ENCODE measurements at regions not wholly inside any gene's neighbourhood (a gene's known extent, or its start where the extent isn't known, plus 50 kb on each side); places are given as distances from the start of the nearest gene placed in this dataset.
"Not testable (repeated sequence)": the region's sequence is repeated elsewhere in the genome, so short reads cannot be mapped to it uniquely, and the experiment has no call there.

GRCh38 chr1:30083800-30084464, 639.5 kb downstream of the MATN1 start:
- Histone ChIP-seq H3K9me3 (ENCODE audit: low read length) (no peaks in the 10 kb centered on the region), H4K20me1 (ENCODE audit: insufficient read depth, low read depth, low read length) (no peaks in the 10 kb centered on the region), H3K9ac (ENCODE audit: low read length) (no peak overlapping the region), H3K4me1 (ENCODE audit: low read length) (no peaks in the 10 kb centered on the region), H2AFZ (ENCODE audit: low read length) (no peak overlapping the region), H3K9me2 (replicated peaks; ENCODE audit: insufficient read depth, low read length) (no peaks in the 10 kb centered on the region), H3K79me2 (ENCODE audit: low read length) (no peaks in the 10 kb centered on the region), H3K36me3 (ENCODE audit: insufficient read depth, low read length) (no peaks in the 10 kb centered on the region), H3K4me2 (ENCODE audit: low read depth, low read length, poor library complexity, severe bottlenecking) (no peak overlapping the region), H3K4me3 (ENCODE audit: low read length) (no peak overlapping the region), H3K27ac (ENCODE audit: low read length) (no peak overlapping the region), H3K27me3 (ENCODE audit: low read length) (no peaks in the 10 kb centered on the region)
- DNase-seq, result no peak

- H3K9me3 ChIP-seq (ENCODE audit: low read length), result no peaks in the 10 kb centered on the region
- no peaks in the 10 kb centered on the region for H3K4me1 ChIP-seq (ENCODE audit: low read length)
- H3K4me2 ChIP-seq (ENCODE audit: low read depth, low read length, poor library complexity, severe bottlenecking), result no peak overlapping the region
- H3K36me3 ChIP-seq (ENCODE audit: insufficient read depth, low read length), result no peaks in the 10 kb centered on the region
- H3K27ac ChIP-seq (ENCODE audit: low read length), result no peak overlapping the region
- H2AFZ ChIP-seq (ENCODE audit: low read length), result no peak overlapping the region
- H4K20me1 ChIP-seq (ENCODE audit: insufficient read depth, low read depth, low read length), result no peaks in the 10 kb centered on the region
- H3K4me3 ChIP-seq (ENCODE audit: low read length), result no peak overlapping the region
- no peaks in the 10 kb centered on the region for H3K27me3 ChIP-seq (ENCODE audit: low read length)
- no peaks in the 10 kb centered on the region for H3K9me2 ChIP-seq (replicated peaks; ENCODE audit: insufficient read depth, low read length)
- no peak for DNase-seq
- H3K9ac ChIP-seq (ENCODE audit: low read length), result no peak overlapping the region
- no peaks in the 10 kb centered on the region for H3K79me2 ChIP-seq (ENCODE audit: low read length)
Observed at GRCh38 chr1:30081379-30082102, 641.8 kb downstream of the MATN1 start.

GRCh38 chr1:30075916-30076315, 647.5 kb downstream of the MATN1 start:
- DNase-seq; H2AFZ ChIP-seq (ENCODE audit: low read length); H3K79me2 ChIP-seq (ENCODE audit: low read length); H3K4me3 ChIP-seq (ENCODE audit: low read length); H3K9me2 ChIP-seq (replicated peaks; ENCODE audit: insufficient read depth, low read length); H3K9ac ChIP-seq (ENCODE audit: low read length); H3K36me3 ChIP-seq (ENCODE audit: insufficient read depth, low read length); H3K4me1 ChIP-seq (ENCODE audit: low read length); H3K4me2 ChIP-seq (ENCODE audit: low read depth, low read length, poor library complexity, severe bottlenecking); H3K9me3 ChIP-seq (ENCODE audit: low read length); H4K20me1 ChIP-seq (ENCODE audit: insufficient read depth, low read depth, low read length); H3K27me3 ChIP-seq (ENCODE audit: low read length); H3K27ac ChIP-seq (ENCODE audit: low read length): not testable (repeated sequence)

GRCh38 chr1:30068787-30069472, 654.5 kb downstream of the MATN1 start:
- H4K20me1 ChIP-seq (ENCODE audit: insufficient read depth, low read depth, low read length), result no peaks in the 10 kb centered on the region
- no peak overlapping the region for H3K4me2 ChIP-seq (ENCODE audit: low read depth, low read length, poor library complexity, severe bottlenecking)
- no peaks in the 10 kb centered on the region for H3K9me3 ChIP-seq (ENCODE audit: low read length)
- no peak overlapping the region for H2AFZ ChIP-seq (ENCODE audit: low read length)
- H3K36me3 ChIP-seq (ENCODE audit: insufficient read depth, low read length), result no peaks in the 10 kb centered on the region
- no peak overlapping the region for H3K4me3 ChIP-seq (ENCODE audit: low read length)
- no peaks in the 10 kb centered on the region for H3K27me3 ChIP-seq (ENCODE audit: low read length)
- H3K9ac ChIP-seq (ENCODE audit: low read length), result no peak overlapping the region
- no peak overlapping the region for H3K27ac ChIP-seq (ENCODE audit: low read length)
- no peaks in the 10 kb centered on the region for H3K4me1 ChIP-seq (ENCODE audit: low read length)
- DNase-seq, result no peak
- no peaks in the 10 kb centered on the region for H3K9me2 ChIP-seq (replicated peaks; ENCODE audit: insufficient read depth, low read length)
- no peaks in the 10 kb centered on the region for H3K79me2 ChIP-seq (ENCODE audit: low read length)

GRCh38 chr1:30064547-30064946, 658.8 kb downstream of the MATN1 start:
- Histone ChIP-seq H3K4me3 (ENCODE audit: low read length) (no peak overlapping the region), H3K4me2 (ENCODE audit: low read depth, low read length, poor library complexity, severe bottlenecking) (no peak overlapping the region), H4K20me1 (ENCODE audit: insufficient read depth, low read depth, low read length) (no peaks in the 10 kb centered on the region), H3K36me3 (ENCODE audit: insufficient read depth, low read length) (no peaks in the 10 kb centered on the region), H3K4me1 (ENCODE audit: low read length) (no peaks in the 10 kb centered on the region), H3K9me3 (ENCODE audit: low read length) (no peaks in the 10 kb centered on the region), H3K9me2 (replicated peaks; ENCODE audit: insufficient read depth, low read length) (no peaks in the 10 kb centered on the region), H2AFZ (ENCODE audit: low read length) (no peak overlapping the region), H3K79me2 (ENCODE audit: low read length) (no peaks in the 10 kb centered on the region), H3K27ac (ENCODE audit: low read length) (no peak overlapping the region), H3K9ac (ENCODE audit: low read length) (no peak overlapping the region), H3K27me3 (ENCODE audit: low read length) (no peaks in the 10 kb centered on the region)
- no peak for DNase-seq

- Histone ChIP-seq H3K4me2 (ENCODE audit: low read depth, low read length, poor library complexity, severe bottlenecking) (no peak overlapping the region), H3K79me2 (ENCODE audit: low read length) (no peaks in the 10 kb centered on the region), H4K20me1 (ENCODE audit: insufficient read depth, low read depth, low read length) (no peaks in the 10 kb centered on the region), H3K4me1 (ENCODE audit: low read length) (no peaks in the 10 kb centered on the region), H3K4me3 (ENCODE audit: low read length) (no peak overlapping the region), H3K9ac (ENCODE audit: low read length) (no peak overlapping the region), H3K9me3 (ENCODE audit: low read length) (no peaks in the 10 kb centered on the region), H2AFZ (ENCODE audit: low read length) (no peak overlapping the region), H3K27ac (ENCODE audit: low read length) (no peak overlapping the region), H3K9me2 (replicated peaks; ENCODE audit: insufficient read depth, low read length) (no peaks in the 10 kb centered on the region), H3K36me3 (ENCODE audit: insufficient read depth, low read length) (no peaks in the 10 kb centered on the region), H3K27me3 (ENCODE audit: low read length) (no peaks in the 10 kb centered on the region)
- DNase-seq, result no peak
Observed at GRCh38 chr1:30063621-30064280, 659.6 kb downstream of the MATN1 start.

- Histone ChIP-seq H3K9me3 (ENCODE audit: low read length) (no peaks in the 10 kb centered on the region), H2AFZ (ENCODE audit: low read length) (no peak overlapping the region), H3K4me3 (ENCODE audit: low read length) (no peak overlapping the region), H3K27me3 (ENCODE audit: low read length) (no peaks in the 10 kb centered on the region), H3K36me3 (ENCODE audit: insufficient read depth, low read length) (no peaks in the 10 kb centered on the region), H4K20me1 (ENCODE audit: insufficient read depth, low read depth, low read length) (no peaks in the 10 kb centered on the region), H3K4me1 (ENCODE audit: low read length) (no peaks in the 10 kb centered on the region), H3K4me2 (ENCODE audit: low read depth, low read length, poor library complexity, severe bottlenecking) (no peak overlapping the region), H3K9me2 (replicated peaks; ENCODE audit: insufficient read depth, low read length) (no peaks in the 10 kb centered on the region), H3K9ac (ENCODE audit: low read length) (no peak overlapping the region), H3K27ac (ENCODE audit: low read length) (no peak overlapping the region), H3K79me2 (ENCODE audit: low read length) (no peaks in the 10 kb centered on the region)
- DNase-seq, result no peak
Observed at GRCh38 chr1:30061292-30062220, 661.8 kb downstream of the MATN1 start.
